Ovary (tissue), 3 donors: ENCODE measurements at regions not wholly inside any gene's neighbourhood (a gene's known extent, or its start where the extent isn't known, plus 50 kb on each side); places are given as distances from the start of the nearest gene placed in this dataset.

ENCODE experiments used
- EP300 ChIP-seq: sonication (generic); formaldehyde crosslinking; IDR thresholded peaks from one replicate; pipeline ENCODE4 v1.6.1; 2017; ENCODE audit warnings: antibody characterized with exemption
- POLR2A ChIP-seq: fragments of 450-650 bp; IDR thresholded peaks from one replicate; pipeline ENCODE4 v1.6.1; 2017; ENCODE audit warnings: antibody characterized with exemption, mild to moderate bottlenecking, moderate library complexity
- TF ChIP-seq, protein P1 (sequence below), 3 donors: fragments of 450-650 bp in 2 of 3; fragments of 200-600 bp in 1 of 3; IDR thresholded peaks; one replicate each; pipeline versions ENCODE4 v1.5.1 to v1.8.0; 2016 to 2022; ENCODE audit warnings: antibody characterized with exemption in 3 of 3, mild to moderate bottlenecking in 1 of 3
- donor health status: DM: no; HTN: no; CAD: no.

- TF ChIP-seq, protein P1, sequence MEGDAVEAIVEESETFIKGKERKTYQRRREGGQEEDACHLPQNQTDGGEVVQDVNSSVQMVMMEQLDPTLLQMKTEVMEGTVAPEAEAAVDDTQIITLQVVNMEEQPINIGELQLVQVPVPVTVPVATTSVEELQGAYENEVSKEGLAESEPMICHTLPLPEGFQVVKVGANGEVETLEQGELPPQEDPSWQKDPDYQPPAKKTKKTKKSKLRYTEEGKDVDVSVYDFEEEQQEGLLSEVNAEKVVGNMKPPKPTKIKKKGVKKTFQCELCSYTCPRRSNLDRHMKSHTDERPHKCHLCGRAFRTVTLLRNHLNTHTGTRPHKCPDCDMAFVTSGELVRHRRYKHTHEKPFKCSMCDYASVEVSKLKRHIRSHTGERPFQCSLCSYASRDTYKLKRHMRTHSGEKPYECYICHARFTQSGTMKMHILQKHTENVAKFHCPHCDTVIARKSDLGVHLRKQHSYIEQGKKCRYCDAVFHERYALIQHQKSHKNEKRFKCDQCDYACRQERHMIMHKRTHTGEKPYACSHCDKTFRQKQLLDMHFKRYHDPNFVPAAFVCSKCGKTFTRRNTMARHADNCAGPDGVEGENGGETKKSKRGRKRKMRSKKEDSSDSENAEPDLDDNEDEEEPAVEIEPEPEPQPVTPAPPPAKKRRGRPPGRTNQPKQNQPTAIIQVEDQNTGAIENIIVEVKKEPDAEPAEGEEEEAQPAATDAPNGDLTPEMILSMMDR (IDR thresholded peaks at IDR 0.05) = no peak
- TF ChIP-seq POLR2A (no peak), EP300 (no peak)
These were observed 112.2 kb upstream of the RBMS3 start for GRCh38 chr3:29168696-29169095.
